ENCODE measurements at regions not wholly inside any gene's neighbourhood (a gene's known extent, or its start where the extent isn't known, plus 50 kb on each side); places are given as distances from the start of the nearest gene placed in this dataset.

DNA sequence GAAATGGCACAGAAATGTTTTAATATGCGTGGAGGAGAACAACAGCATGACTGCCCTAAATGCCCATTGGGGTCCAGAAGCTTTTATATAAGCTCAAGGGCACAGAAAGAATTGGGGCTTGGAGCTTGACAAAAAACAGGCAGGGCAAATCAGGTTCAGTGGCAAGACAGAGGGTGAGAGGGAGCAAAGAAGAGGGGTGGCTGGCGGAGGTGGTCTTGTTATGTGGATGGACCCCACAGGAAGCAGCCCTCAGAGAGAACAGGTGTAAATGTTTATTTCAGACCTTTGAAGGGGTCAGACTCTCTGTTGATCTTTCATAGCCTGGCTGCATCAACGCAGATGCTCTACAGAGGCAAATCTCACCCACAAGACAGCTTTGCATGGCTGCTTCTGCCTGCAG is 213.1 kb upstream of the B3GAT1 start:
- TF ChIP-seq CTCF (conservative IDR thresholded peaks at IDR 0.05; ENCODE audit: low read length), result no peak
- no peak for TF ChIP-seq EZH2phosphoT487 (IDR thresholded peaks at IDR 0.05; ENCODE audit: borderline replicate concordance)

Measured in Loucy (cell line).